GM03348 (cell line): ENCODE measurements at regions not wholly inside any gene's neighbourhood (a gene's known extent, or its start where the extent isn't known, plus 50 kb on each side); places are given as distances from the start of the nearest gene placed in this dataset.

Experiments
- DNase-seq: peaks from one replicate; pipeline ENCODE4 v3.0.0; 2012; ENCODE audit warnings: low spot score

- DNase-seq, result no peak
Measured at GRCh38 chr12:24080465-24080864, 131.0 kb upstream of the SOX5 start.

GRCh38 chr12:24079083-24079482 lies 129.6 kb upstream of the SOX5 start:
- DNase-seq, result no peak

GRCh38 chr12:24078318-24078765 lies 128.9 kb upstream of the SOX5 start:
- no peak for DNase-seq

- DNase-seq, result no peak
Measured at GRCh38 chr12:24077161-24077560, 127.7 kb upstream of the SOX5 start.

GRCh38 chr12:24075650-24076049 lies 126.2 kb upstream of the SOX5 start:
- no peak for DNase-seq

- no peak for DNase-seq
Measured at GRCh38 chr12:24073170-24073810, 123.8 kb upstream of the SOX5 start.

GRCh38 chr12:24072302-24072701 lies 122.8 kb upstream of the SOX5 start:
- no peak for DNase-seq

- DNase-seq, result no peak
Measured at GRCh38 chr12:24071842-24072241, 122.4 kb upstream of the SOX5 start.

- DNase-seq, result no peak
Measured at GRCh38 chr12:24069532-24070395, 120.3 kb upstream of the SOX5 start.

GRCh38 chr12:24066865-24067264 lies 117.4 kb upstream of the SOX5 start:
- DNase-seq, result no peak

- DNase-seq, result no peak
Measured at GRCh38 chr12:24066097-24066496, 116.6 kb upstream of the SOX5 start.

GRCh38 chr12:24062642-24063245 lies 113.3 kb upstream of the SOX5 start:
- DNase-seq, result no peak

GRCh38 chr12:24060089-24060488 lies 110.6 kb upstream of the SOX5 start:
- DNase-seq, result no peak

- no peak for DNase-seq
Measured at GRCh38 chr12:24057920-24058476, 108.5 kb upstream of the SOX5 start.

GRCh38 chr12:24055747-24056146 lies 106.3 kb upstream of the SOX5 start:
- DNase-seq, result no peak

- no peak for DNase-seq
Measured at GRCh38 chr12:24054416-24054815, 104.9 kb upstream of the SOX5 start.

GRCh38 chr12:24049728-24050127 lies 100.3 kb upstream of the SOX5 start:
- no peak for DNase-seq

- no peak for DNase-seq
Measured at GRCh38 chr12:24049101-24049500, 99.6 kb upstream of the SOX5 start.

GRCh38 chr12:24048446-24048845 lies 99.0 kb upstream of the SOX5 start:
- no peak for DNase-seq

- no peak for DNase-seq
Measured at GRCh38 chr12:24047326-24047725, 97.9 kb upstream of the SOX5 start.

GRCh38 chr12:24045816-24046257 lies 96.4 kb upstream of the SOX5 start:
- DNase-seq, result no peak

- no peak for DNase-seq
Measured at GRCh38 chr12:24044941-24045703, 95.7 kb upstream of the SOX5 start.
